DND-41 (cell line): ENCODE measurements at regions not wholly inside any gene's neighbourhood (a gene's known extent, or its start where the extent isn't known, plus 50 kb on each side); places are given as distances from the start of the nearest gene placed in this dataset.

ENCODE experiments used
- ATAC-seq: fragments of 200-7000 bp; cut with Tn5 transposase; 3 replicates; pipeline ENCODE4 v1.9.1; 2021; ENCODE audit warnings: low read depth; ENCODE audit not compliant: insufficient read depth
- DNase-seq: peaks from one replicate; pipeline ENCODE4 v3.0.0-alpha.2; 2020
- H2AFZ ChIP-seq: 2 replicates; pipeline ENCODE4 v1.6.0; 2012; ENCODE audit warnings: low read depth, low read length
- H3K27ac ChIP-seq: 2 replicates; pipeline ENCODE4 v1.5.1; 2012; ENCODE audit warnings: low read length, inconsistent platforms
- H3K27me3 ChIP-seq: fragments of 200-600 bp; sonication (generic); 2 replicates; pipeline ENCODE4 v1.6.0; 2012; ENCODE audit warnings: low read length, mild to moderate bottlenecking, inconsistent platforms; ENCODE audit not compliant: insufficient read depth, poor library complexity
- H3K36me3 ChIP-seq: 2 replicates; pipeline ENCODE4 v1.5.1; 2012; ENCODE audit warnings: low read length, inconsistent platforms; ENCODE audit not compliant: insufficient read depth
- H3K4me1 ChIP-seq: 2 replicates; pipeline ENCODE4 v1.5.1; 2012; ENCODE audit warnings: mild to moderate bottlenecking, low read length; ENCODE audit not compliant: insufficient read depth
- H3K4me2 ChIP-seq: 2 replicates; pipeline ENCODE4 v1.6.0; 2012; ENCODE audit warnings: mild to moderate bottlenecking, moderate library complexity, low read length, inconsistent platforms; ENCODE audit not compliant: insufficient read depth
- H3K4me3 ChIP-seq, 2 experiments: fragments of 200-600 bp in 1 of 2; shearing (Covaris generic) in 1 of 2; 2 replicates each; pipeline ENCODE4 v1.5.1; 2012 to 2016; ENCODE audit warnings: inconsistent platforms in 2 of 2, low read length in 2 of 2, mild to moderate bottlenecking in 2 of 2, low read depth in 1 of 2, moderate library complexity in 1 of 2
- H3K79me2 ChIP-seq: 2 replicates; pipeline ENCODE4 v1.6.0; 2012; ENCODE audit warnings: low read length, inconsistent platforms; ENCODE audit not compliant: insufficient read depth
- H3K9ac ChIP-seq: 2 replicates; pipeline ENCODE4 v1.6.0; 2012; ENCODE audit warnings: low read depth, mild to moderate bottlenecking, inconsistent platforms, low read length, moderate library complexity
- H3K9me3 ChIP-seq: 2 replicates; pipeline ENCODE4 v1.5.1; 2012; ENCODE audit warnings: low read length, moderate library complexity, mild to moderate bottlenecking, inconsistent platforms; ENCODE audit not compliant: insufficient read depth, severe bottlenecking
- H4K20me1 ChIP-seq: 2 replicates; pipeline ENCODE4 v1.6.0; 2012; ENCODE audit warnings: low read length; ENCODE audit not compliant: insufficient read depth
- CTCF ChIP-seq: IDR thresholded peaks from 2 replicates; pipeline ENCODE4 v1.5.1; 2012; ENCODE audit warnings: borderline replicate concordance, low read length, moderate library complexity, mild to moderate bottlenecking; ENCODE audit not compliant: poor library complexity, severe bottlenecking; ENCODE audit errors: extremely low read depth
- EZH2 ChIP-seq: IDR thresholded peaks from 3 replicates; pipeline ENCODE4 v1.6.1; 2012; ENCODE audit warnings: borderline replicate concordance, low read depth, mild to moderate bottlenecking, moderate library complexity, low read length, inconsistent platforms; ENCODE audit not compliant: severe bottlenecking

GRCh38 chr1:243940451-243940850 is 90.4 kb upstream of the AKT3 start:
- Histone ChIP-seq H3K4me2 (no peak overlapping the region), H2AFZ (no peak overlapping the region), H3K4me3 (no peak overlapping the region), H4K20me1 (no peaks in the 10 kb centered on the region), H3K79me2 (no peaks in the 10 kb centered on the region), H3K9me3 (peaks cover under 1% of the 10 kb centered on the region), H3K27me3 (no peaks in the 10 kb centered on the region), H3K4me1 (no peaks in the 10 kb centered on the region), H3K36me3 (no peaks in the 10 kb centered on the region), H3K9ac (no peak overlapping the region), H3K27ac (no peak overlapping the region)
- ATAC-seq, result no peak
- no peak for DNase-seq
- TF ChIP-seq CTCF (no peak), EZH2 (no peak)

DNA sequence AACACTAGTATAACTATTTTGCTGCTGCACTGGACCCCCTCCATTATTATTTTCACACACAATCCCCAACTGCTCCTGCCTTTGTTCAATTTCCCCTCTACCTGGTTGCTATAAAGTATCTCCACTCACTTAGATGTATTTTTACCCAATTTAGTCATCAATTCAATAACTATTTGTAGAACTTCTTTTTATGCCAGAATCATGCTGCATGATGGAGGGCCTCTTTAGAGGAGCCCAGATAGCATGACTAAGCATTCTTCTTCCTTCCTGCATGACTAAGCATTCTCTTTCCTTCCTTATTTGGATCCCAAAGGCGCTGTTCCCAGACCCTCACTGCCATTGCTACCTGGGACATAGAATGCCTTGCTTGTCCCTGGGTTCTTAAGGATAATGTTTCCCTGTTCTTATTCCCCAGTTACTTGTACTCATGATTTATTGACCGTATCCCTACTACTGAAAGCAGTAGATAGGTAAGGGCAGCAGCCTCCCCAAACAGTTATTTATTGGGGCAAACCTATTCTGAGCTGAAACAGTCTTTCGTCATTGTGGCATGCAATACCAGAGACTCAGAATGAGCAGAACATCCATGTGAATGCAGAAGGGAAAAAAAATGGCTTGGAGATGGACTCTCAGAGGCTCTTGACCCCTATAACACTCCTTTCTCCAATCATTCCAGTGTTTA is 89.3 kb upstream of the AKT3 start:
- ATAC-seq (no peak), DNase-seq (no peak)
- Histone ChIP-seq H4K20me1 (no peaks in the 10 kb centered on the region), H3K4me1 (no peaks in the 10 kb centered on the region), H3K4me3 (no peak overlapping the region), H3K4me2 (no peak overlapping the region), H3K79me2 (no peaks in the 10 kb centered on the region), H2AFZ (no peak overlapping the region), H3K36me3 (no peaks in the 10 kb centered on the region), H3K27me3 (no peaks in the 10 kb centered on the region), H3K9ac (no peak overlapping the region), H3K9me3 (peaks cover 9% of the 10 kb centered on the region), H3K27ac (no peak overlapping the region)
- TF ChIP-seq EZH2, result no peak
- no peak for TF ChIP-seq CTCF

DNA sequence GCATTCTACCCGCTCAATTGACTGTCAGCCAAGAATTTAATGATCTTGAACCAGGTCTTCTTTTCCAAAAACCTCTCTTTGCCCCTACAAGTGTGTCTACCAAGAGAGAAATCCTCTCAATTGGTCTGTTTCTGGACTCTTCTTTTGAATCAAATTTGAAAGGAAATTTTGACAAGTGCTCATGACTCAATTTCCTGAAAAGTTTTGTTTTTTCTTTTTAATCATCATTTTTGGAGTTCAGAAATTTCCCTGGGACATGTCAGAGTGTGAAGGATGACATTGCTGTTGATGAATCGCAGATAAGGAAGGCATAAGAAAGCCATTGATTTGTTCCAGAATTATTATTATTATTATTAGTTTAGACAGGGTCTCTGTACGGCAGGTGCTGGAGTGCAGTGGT is 88.2 kb upstream of the AKT3 start:
- no peak overlapping the region for H2AFZ ChIP-seq
- peaks cover 9% of the 10 kb centered on the region for H3K9me3 ChIP-seq
- H3K36me3 ChIP-seq, result no peaks in the 10 kb centered on the region
- DNase-seq (no peak), ATAC-seq (no peak)
- no peaks in the 10 kb centered on the region for H3K27me3 ChIP-seq
- no peak overlapping the region for H3K4me2 ChIP-seq
- no peaks in the 10 kb centered on the region for H4K20me1 ChIP-seq
- no peak overlapping the region for H3K4me3 ChIP-seq
- H3K79me2 ChIP-seq, result no peaks in the 10 kb centered on the region
- no peak for TF ChIP-seq CTCF
- no peak overlapping the region for H3K9ac ChIP-seq
- no peaks in the 10 kb centered on the region for H3K4me1 ChIP-seq
- H3K27ac ChIP-seq, result no peak overlapping the region

DNA sequence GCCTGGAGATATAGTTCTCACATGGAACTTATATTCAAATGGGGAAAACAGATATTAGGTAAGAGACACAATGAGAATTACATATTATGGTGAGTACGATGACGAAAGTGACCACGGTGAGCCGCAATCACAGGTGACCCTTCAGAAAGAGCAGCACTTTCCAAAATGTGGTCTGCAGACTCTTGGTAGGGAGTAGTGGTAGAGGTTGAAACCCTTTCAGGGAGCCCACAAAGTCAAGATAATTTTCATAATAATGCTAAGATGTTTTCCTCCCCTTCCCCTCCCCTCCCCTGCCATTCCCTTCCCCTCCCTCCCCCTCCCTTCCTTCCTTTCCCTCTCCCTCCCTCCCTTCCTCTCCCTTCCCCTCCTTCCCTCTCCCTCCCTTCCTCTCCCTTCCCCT is 83.5 kb upstream of the AKT3 start:
- H3K4me2 ChIP-seq, result no peak overlapping the region
- no peaks in the 10 kb centered on the region for H3K27me3 ChIP-seq
- H3K79me2 ChIP-seq, result no peaks in the 10 kb centered on the region
- DNase-seq, result no peak
- H3K27ac ChIP-seq, result no peak overlapping the region
- TF ChIP-seq EZH2 (no peak), CTCF (no peak)
- no peaks in the 10 kb centered on the region for H3K36me3 ChIP-seq
- H3K4me3 ChIP-seq, result no peak overlapping the region
- peaks cover 9% of the 10 kb centered on the region for H3K9me3 ChIP-seq
- no peaks in the 10 kb centered on the region for H3K4me1 ChIP-seq
- no peak overlapping the region for H3K9ac ChIP-seq
- ATAC-seq, result no peak
- no peaks in the 10 kb centered on the region for H4K20me1 ChIP-seq
- H2AFZ ChIP-seq, result no peak overlapping the region
